ENCODE measurements at regions not wholly inside any gene's neighbourhood (a gene's known extent, or its start where the extent isn't known, plus 50 kb on each side); places are given as distances from the start of the nearest gene placed in this dataset.

DNA sequence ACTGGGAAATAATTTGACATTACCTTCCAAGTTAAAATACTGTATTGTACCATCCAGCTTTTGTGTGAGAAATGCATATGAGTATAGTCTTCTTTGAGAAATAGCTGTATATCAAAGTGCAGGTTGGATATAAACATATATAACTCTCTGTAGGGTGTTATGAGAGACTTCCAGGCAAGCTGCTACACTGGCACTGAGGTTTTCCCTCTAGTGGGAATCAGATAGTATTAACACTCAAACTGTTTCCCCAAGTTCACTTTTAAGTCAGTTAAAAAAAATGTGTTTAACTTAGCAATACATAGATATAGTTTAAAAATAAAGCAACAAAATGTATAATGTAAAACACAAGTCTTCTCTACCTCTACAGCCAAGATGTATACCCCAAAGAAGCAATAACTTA lies 368.4 kb upstream of the SLC8A1 start:
- Histone ChIP-seq H3K36me3 (no peaks in the 10 kb centered on the region), H3K27me3 (no peaks in the 10 kb centered on the region), H3K4me1 (no peaks in the 10 kb centered on the region), H3K9me3 (no peaks in the 10 kb centered on the region), H3K4me3 (no peak overlapping the region), H3K27ac (no peak overlapping the region)
- ATAC-seq: no peak
- TF ChIP-seq EP300 (IDR thresholded peaks at IDR 0.05): no peak
- TF ChIP-seq, protein P1, sequence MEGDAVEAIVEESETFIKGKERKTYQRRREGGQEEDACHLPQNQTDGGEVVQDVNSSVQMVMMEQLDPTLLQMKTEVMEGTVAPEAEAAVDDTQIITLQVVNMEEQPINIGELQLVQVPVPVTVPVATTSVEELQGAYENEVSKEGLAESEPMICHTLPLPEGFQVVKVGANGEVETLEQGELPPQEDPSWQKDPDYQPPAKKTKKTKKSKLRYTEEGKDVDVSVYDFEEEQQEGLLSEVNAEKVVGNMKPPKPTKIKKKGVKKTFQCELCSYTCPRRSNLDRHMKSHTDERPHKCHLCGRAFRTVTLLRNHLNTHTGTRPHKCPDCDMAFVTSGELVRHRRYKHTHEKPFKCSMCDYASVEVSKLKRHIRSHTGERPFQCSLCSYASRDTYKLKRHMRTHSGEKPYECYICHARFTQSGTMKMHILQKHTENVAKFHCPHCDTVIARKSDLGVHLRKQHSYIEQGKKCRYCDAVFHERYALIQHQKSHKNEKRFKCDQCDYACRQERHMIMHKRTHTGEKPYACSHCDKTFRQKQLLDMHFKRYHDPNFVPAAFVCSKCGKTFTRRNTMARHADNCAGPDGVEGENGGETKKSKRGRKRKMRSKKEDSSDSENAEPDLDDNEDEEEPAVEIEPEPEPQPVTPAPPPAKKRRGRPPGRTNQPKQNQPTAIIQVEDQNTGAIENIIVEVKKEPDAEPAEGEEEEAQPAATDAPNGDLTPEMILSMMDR (IDR thresholded peaks at IDR 0.05): no peak

- H3K36me3 ChIP-seq: no peaks in the 10 kb centered on the region
- ATAC-seq: no peak
- 76 to 91% methylated on average over 3 of the region's 3 CpGs for WGBS, 2 donors (ENCODE audit: low coverage in 1 of 2)
- TF ChIP-seq POLR2A (IDR thresholded peaks at IDR 0.05) (no peak), POLR2AphosphoS5 (IDR thresholded peaks at IDR 0.05) (no peak), EP300 (IDR thresholded peaks at IDR 0.05) (no peak)
- TF ChIP-seq, protein P1 (IDR thresholded peaks at IDR 0.05): no peak
- H3K4me3 ChIP-seq: no peak overlapping the region
- H3K27me3 ChIP-seq: no peaks in the 10 kb centered on the region
- no peaks in the 10 kb centered on the region for H3K4me1 ChIP-seq
- no peaks in the 10 kb centered on the region for H3K9me3 ChIP-seq
- no peak overlapping the region for H3K27ac ChIP-seq
Observed at GRCh38 chr2:40823478-40823877, 371.6 kb upstream of the SLC8A1 start.

DNA sequence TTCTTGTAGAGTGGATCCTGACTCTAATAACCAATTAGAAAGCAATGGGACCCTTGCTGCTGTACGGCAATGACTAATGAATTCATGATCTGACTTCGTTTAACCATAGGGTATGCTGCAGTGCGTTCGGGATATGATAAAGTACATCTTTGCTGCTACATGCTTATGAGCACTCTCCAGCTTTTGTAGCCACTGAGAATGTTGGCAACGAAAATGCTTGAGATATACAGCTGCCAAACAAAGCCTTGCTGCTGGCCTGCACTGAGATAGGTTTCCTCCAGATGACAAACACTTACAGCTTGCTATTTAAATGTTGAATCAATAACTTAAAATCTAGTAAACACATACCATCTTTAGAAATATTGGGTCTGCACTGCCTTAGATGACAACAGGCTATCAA lies 372.4 kb upstream of the SLC8A1 start:
- Histone ChIP-seq H3K27me3 (no peaks in the 10 kb centered on the region), H3K9me3 (no peaks in the 10 kb centered on the region), H3K4me1 (no peaks in the 10 kb centered on the region), H3K36me3 (no peaks in the 10 kb centered on the region), H3K4me3 (no peak overlapping the region), H3K27ac (no peak overlapping the region)
- 50 to 64% methylated on average over 4 to 5 of the region's 5 CpGs for WGBS, 2 donors (ENCODE audit: low coverage in 1 of 2)
- no peak for ATAC-seq
- TF ChIP-seq EP300 (IDR thresholded peaks at IDR 0.05) (no peak), POLR2A (IDR thresholded peaks at IDR 0.05) (no peak), POLR2AphosphoS5 (IDR thresholded peaks at IDR 0.05) (no peak)
- TF ChIP-seq, protein P1 (IDR thresholded peaks at IDR 0.05): no peak

DNA sequence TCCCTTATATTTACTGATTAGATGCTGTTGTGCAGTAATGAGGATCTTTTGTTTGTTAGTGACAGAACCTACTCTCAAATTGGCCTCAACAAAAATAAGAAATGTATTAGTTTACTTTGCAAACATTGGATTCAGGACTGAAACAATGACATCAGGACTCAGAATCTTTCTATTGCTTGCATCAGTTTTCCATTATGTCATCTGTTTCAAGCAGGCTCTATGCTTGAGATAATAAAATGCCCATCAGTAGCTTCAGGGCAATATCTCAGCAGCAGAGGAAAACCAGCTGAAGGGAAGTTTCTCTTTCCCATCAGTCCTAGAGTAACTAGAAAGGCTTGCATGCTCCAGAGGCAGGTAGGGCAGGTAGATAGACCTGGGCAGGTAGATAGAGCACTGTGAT lies 375.5 kb upstream of the SLC8A1 start:
- Histone ChIP-seq H3K9me3 (no peaks in the 10 kb centered on the region), H3K4me3 (no peak overlapping the region), H3K27me3 (no peaks in the 10 kb centered on the region), H3K27ac (no peak overlapping the region), H3K4me1 (no peaks in the 10 kb centered on the region), H3K36me3 (no peaks in the 10 kb centered on the region)
- TF ChIP-seq, protein P1 (IDR thresholded peaks at IDR 0.05): no peak
- no peak for TF ChIP-seq POLR2A (IDR thresholded peaks at IDR 0.05)
- TF ChIP-seq POLR2AphosphoS5 (IDR thresholded peaks at IDR 0.05): no peak
- TF ChIP-seq EP300 (IDR thresholded peaks at IDR 0.05): no peak
- no peak for ATAC-seq

- no peak for ATAC-seq
- 36 to 64% methylated on average over 1 to 3 of the region's 3 CpGs for WGBS, 2 donors (ENCODE audit: low coverage in 1 of 2)
- H3K27me3 ChIP-seq: no peaks in the 10 kb centered on the region
Observed at GRCh38 chr2:40831321-40831873, 379.5 kb upstream of the SLC8A1 start.

More at GRCh38 chr2:40831321-40831873, 379.5 kb upstream of the SLC8A1 start:
- Histone ChIP-seq H3K27ac (no peak overlapping the region), H3K4me3 (no peak overlapping the region), H3K9me3 (peaks cover 0 to 3% (median 0%) of the 10 kb centered on the region in 3 donors), H3K36me3 (no peaks in the 10 kb centered on the region), H3K4me1 (no peaks in the 10 kb centered on the region)
- TF ChIP-seq, protein P1 (IDR thresholded peaks at IDR 0.05): no peak
- TF ChIP-seq POLR2A (IDR thresholded peaks at IDR 0.05) (no peak), EP300 (IDR thresholded peaks at IDR 0.05) (no peak), POLR2AphosphoS5 (IDR thresholded peaks at IDR 0.05) (no peak)
